NCI-H1105 (cell line): ENCODE measurements at regions not wholly inside any gene's neighbourhood (a gene's known extent, or its start where the extent isn't known, plus 50 kb on each side); places are given as distances from the start of the nearest gene placed in this dataset.
"Not testable (repeated sequence)": the region's sequence is repeated elsewhere in the genome, so short reads cannot be mapped to it uniquely, and the experiment has no call there.

Experiments used
- DNase-seq: peaks from one replicate; lab custom pipeline; 2025; lab: John Stamatoyannopoulos, UW

DNA sequence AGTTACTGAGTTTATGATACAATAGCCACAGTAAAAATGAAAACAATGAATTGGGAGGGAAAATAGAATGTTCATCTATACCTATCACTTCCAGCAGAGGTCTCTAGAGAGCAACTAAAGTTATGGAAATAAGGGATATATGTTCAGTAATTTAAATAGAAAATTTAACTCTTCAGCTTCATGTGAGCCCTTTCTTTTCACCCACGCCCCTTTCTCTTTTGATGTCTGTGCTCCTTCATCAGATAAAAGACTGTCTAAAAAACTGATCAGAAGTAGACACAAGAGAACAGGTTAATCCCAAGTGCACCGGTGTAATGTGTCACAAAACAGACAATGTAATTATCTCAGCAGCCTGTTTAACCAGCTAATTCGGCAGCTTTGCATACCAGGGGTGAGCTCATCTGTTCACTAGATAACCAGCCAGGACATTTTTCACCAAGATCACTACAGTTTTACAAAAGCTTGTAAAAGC, 238.5 kb upstream of the ERBB4 start:
- DNase-seq: peak; percentile 13

GRCh38 chr2:212773808-212774339, 235.3 kb upstream of the ERBB4 start:
- DNase-seq: no peak

- no peak for DNase-seq
These were observed 231.6 kb upstream of the ERBB4 start for GRCh38 chr2:212770240-212770639.

- DNase-seq: peak; percentile 83
These were observed 228.3 kb upstream of the ERBB4 start for GRCh38 chr2:212766921-212767320.

- no peak for DNase-seq
These were observed 214.2 kb upstream of the ERBB4 start for GRCh38 chr2:212752730-212753351.

- no peak for DNase-seq
These were observed 206.8 kb upstream of the ERBB4 start for GRCh38 chr2:212745359-212745758.

DNA sequence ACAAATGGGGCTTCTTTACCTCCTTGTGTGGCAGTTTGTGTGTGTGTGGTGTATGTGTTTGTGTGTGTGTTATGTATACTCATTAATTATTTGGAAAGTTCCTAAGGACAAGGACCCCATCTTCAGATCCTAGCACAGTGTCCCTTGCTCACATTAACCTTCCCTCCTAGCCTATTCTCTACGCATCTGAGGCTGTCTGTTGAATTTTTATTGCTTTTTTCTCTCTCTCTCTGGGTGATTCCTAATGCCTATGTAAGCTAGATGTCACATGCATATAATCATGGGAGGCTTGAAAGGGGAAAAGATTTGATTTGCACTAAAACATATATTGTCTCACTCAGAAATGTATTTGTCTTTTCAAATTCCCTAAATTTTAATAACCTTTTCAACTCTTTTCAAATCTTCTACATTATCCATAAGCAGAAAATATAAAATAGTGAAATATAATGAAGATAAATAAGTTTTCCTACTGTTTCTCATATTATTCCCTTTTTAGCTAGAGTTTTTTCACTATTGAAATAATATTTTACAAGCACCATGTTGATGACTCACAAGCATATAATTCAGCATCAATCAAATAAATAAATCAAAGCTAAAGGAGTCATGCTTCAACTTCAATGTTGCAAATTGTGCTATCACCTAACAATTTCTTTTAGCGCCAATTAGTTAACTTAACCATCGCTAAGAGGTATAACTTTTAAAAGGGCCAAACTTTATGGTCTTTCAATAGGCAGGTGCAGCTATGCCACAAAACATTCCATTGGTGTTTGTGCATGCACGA, 199.0 kb upstream of the ERBB4 start:
- no peak for DNase-seq

DNA sequence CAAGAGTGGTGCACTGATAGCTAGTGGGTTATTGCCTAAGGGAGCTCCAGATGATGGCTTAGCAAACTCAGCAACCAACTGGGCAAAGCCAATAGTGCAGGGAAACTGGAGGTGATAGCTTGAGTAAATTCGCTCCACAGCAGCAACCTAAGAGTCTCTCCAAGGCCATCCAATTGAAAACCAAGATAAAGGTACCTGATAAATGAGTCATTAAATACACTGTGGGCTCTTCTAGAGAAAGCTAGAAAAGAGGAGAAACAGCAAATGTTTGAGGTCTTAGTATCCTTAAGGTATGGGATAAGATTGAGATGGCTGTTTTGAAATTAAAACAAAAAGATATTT, 197.8 kb upstream of the ERBB4 start:
- no peak for DNase-seq

DNA sequence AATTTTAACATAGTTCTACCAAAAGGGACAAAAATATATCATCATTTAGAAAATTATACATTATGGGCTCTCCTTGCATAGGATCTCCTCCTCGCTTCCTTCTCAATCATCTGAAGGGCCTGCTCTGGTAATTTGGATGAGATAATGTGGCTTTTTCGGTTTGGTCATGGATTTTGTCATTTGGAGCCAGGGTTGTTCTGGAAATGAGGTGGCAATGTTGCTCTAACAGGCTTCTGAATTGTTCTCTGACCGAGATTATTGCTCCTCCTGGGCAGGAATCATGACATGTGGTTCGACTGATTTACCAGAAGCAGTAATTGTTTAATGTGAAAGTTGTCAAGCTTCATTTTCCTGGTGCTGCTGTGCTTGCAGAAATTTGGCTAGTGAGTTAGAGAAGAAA, 194.7 kb upstream of the ERBB4 start:
- DNase-seq: no peak

GRCh38 chr2:212732860-212733259, 194.3 kb upstream of the ERBB4 start:
- no peak for DNase-seq

DNA sequence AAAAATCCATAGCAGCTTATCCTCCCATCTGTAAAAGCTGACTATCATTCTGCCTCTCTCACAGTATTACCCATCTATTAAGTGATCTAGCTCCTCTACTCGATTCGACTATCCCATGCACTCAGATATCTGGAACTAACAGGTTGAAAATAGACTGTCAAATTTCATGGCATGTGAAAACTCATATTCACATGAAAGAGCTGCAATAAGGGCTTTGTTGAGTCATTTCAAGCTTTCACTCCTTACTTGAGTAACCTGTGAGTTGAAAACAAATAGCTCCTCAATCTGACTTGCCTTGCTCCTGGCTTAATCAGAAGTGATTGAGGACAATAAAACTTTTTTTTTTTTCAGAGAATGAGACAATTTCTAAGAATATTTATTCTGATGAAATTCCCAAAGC, 192.4 kb upstream of the ERBB4 start:
- no peak for DNase-seq

- DNase-seq: no peak
These were observed 190.1 kb upstream of the ERBB4 start for GRCh38 chr2:212728717-212729116.

DNA sequence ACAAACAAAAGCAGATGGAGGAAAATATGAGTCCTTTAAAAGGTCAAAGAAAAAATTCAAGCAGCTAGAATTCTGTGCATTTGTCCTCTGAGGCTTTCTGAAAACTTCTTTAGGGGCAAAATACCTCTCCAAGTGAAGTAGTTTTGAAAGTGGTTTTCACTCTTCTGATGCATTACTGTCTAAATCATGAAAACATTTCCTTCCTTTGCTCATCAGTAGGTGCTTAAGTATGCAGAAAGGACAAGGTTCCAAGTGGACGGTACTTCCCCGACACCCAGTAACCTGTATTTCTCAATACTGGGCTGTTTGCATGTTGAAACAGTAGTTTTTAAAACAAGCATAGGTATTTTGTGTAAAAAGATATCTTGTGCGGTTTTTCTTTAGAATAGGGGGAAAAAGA, 189.1 kb upstream of the ERBB4 start:
- no peak for DNase-seq

GRCh38 chr2:212726403-212726802, 187.8 kb upstream of the ERBB4 start:
- no peak for DNase-seq

DNA sequence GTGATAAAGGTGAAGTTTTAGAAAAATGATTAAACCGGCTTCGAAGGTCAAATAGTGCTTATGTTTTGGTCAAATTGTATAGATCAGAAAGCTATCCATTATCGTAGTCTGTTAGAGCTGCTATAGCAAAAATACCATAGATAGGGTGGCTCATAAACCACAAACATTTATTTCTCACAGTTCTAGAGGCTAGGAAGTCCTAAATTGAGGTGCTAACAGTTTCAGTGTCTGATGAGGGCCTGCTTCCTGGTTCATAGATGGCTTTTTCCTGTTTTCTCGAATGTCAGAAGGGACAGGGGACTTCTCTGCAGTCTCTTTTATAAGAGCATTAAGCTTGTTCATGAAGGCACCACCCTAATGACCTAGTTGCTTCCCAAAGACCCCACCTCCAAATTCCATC, 186.6 kb upstream of the ERBB4 start:
- DNase-seq: no peak

GRCh38 chr2:212723226-212723625, 184.6 kb upstream of the ERBB4 start:
- DNase-seq: no peak

DNA sequence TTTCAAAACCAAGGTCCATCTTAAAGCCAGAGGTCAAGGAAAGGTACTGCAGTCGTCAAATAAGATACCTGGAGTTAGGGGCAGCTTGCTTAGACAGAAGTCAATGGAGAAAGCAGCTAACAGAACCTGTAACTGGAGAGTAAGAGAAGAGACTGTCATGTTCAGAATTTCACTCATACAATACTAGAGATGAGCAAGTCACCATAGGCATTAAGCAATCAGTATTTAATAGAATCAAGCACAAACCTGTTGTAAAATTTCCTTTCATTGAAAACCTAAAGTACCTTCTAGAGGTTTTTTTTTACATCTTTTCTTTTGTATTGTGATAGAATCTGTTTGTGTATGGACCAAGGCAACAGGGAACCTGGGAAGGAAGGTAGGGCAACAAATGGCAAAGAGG, 183.4 kb upstream of the ERBB4 start:
- DNase-seq: no peak

DNA sequence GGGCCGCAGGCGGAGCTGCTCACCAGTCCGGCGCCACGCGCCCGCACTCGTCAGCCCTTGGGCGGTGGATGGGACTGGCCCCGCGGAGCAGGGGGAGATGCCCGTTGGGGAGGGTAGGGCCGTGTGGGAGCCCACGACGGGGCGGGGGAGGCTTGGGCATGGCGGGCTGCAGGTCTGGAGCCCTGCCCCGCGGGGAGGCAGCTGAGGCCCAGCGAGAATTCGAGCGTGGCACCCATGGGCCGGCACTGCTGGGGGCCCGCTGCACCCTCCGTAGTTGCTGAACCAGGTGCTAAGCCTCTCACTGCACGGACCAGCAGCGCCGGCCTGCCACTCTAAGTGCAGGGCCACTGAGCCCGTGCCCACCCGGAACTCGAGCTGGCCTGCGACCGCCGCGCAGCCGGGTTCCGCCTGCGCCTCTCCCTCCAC, 182.4 kb upstream of the ERBB4 start:
- DNase-seq: no peak

GRCh38 chr2:212715411-212715810, 176.8 kb upstream of the ERBB4 start:
- DNase-seq: not testable (repeated sequence)

GRCh38 chr2:212713681-212714080, 175.1 kb upstream of the ERBB4 start:
- no peak for DNase-seq

DNA sequence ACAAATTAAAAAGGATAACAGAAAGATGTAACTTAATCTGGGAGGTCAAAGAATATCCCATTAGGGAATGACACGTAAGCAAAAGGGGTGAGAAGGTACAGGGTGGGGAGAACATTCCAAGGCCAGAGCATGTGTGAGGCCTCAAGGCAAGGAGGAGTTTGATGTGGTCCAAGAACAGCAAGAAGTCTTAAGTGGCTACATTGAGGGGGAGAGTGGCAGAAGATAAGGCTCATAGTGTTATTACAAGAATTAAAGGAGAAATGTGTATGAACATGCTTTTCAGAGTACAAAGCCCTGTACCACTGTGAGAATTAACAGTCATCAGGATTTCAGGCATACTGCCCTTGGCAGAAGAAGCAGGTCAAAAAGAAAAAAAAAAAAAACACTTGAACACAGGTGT, 174.4 kb upstream of the ERBB4 start:
- no peak for DNase-seq

- DNase-seq: no peak
These were observed 173.9 kb upstream of the ERBB4 start for GRCh38 chr2:212712466-212712865.

DNA sequence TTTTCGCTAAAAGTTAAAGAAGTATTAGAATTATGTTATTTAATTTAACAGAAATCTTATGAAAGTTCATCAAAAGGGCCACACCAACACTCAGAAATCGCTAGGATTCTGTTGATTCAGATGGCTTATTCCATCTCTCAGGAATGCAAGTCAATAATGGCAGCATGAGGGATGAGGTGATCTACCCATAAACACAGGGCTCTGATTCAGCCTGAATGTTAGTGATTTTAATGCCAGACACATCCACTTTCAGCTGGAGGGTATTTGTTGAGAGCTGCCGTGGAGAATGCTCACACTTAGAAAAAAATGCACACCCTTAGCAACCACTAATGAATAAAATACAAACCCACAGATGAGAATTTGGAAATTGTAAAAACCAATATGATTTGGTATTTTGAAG, 173.3 kb upstream of the ERBB4 start:
- no peak for DNase-seq

DNA sequence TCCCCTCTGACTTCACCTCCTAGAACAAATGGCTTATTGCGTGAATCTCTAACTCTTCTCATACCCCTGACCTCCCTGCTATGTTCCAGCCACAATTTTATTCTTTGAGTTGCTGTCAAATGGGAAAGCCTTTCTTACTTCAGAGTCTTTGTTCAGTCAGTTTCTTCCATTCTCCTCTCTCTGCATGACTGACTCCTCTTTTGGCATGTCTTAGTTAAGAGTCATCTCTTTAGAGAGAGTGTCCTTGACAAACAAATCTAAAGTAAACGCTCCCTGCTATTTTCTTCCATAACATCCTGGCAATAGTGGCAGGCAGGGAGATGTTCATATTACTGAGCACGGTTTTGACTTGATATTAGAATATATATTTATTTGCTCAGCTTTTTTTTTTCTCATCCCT, 170.7 kb upstream of the ERBB4 start:
- no peak for DNase-seq
